Sigmoid colon (tissue), 4 donors: ENCODE measurements at regions not wholly inside any gene's neighbourhood (a gene's known extent, or its start where the extent isn't known, plus 50 kb on each side); places are given as distances from the start of the nearest gene placed in this dataset.

Experiments
- CTCF ChIP-seq, 4 experiments: fragments of 450-650 bp in 3 of 4; fragments of 200-600 bp in 1 of 4; IDR thresholded peaks; one replicate each; pipeline ENCODE4 v1.5.1; 2016 to 2019; ENCODE audit warnings: antibody characterized with exemption in 4 of 4, mild to moderate bottlenecking in 3 of 4, moderate library complexity in 2 of 4
- EP300 ChIP-seq, 4 donors: sonication (generic); formaldehyde crosslinking; IDR thresholded peaks; one replicate each; pipeline ENCODE4 v1.6.1; 2017; ENCODE audit warnings: antibody characterized with exemption in 4 of 4
- POLR2A ChIP-seq, 2 donors: fragments of 450-650 bp; IDR thresholded peaks; one replicate each; pipeline ENCODE4 v1.6.1; 2016; ENCODE audit warnings: antibody characterized with exemption in 2 of 2, mild to moderate bottlenecking in 2 of 2, moderate library complexity in 2 of 2
- POLR2AphosphoS5 ChIP-seq, 4 donors: sonication (generic); formaldehyde crosslinking; IDR thresholded peaks; one replicate each; pipeline ENCODE4 v1.6.1; 2017; ENCODE audit warnings: antibody characterized with exemption in 4 of 4

- no peak for TF ChIP-seq CTCF (IDR thresholded peaks at IDR 0.05)
- no peak for TF ChIP-seq POLR2AphosphoS5 (IDR thresholded peaks at IDR 0.05)
- TF ChIP-seq EP300 (IDR thresholded peaks at IDR 0.05), result no peak
- TF ChIP-seq POLR2A (IDR thresholded peaks at IDR 0.05), result no peak
These were observed 436.8 kb upstream of the DPPA4 start for GRCh38 chr3:109774108-109774507.
